ENCODE measurements at regions not wholly inside any gene's neighbourhood (a gene's known extent, or its start where the extent isn't known, plus 50 kb on each side); places are given as distances from the start of the nearest gene placed in this dataset.

GRCh38 chr2:82143343-82143742 lies 1838.8 kb upstream of the LRRTM1 start:
- H4K20me1 ChIP-seq (ENCODE audit: control insufficient read depth, insufficient read depth, low read depth, low read length), result no peaks in the 10 kb centered on the region
- no peaks in the 10 kb centered on the region for H3K36me3 ChIP-seq (ENCODE audit: control insufficient read depth, low read length)
- no peaks in the 10 kb centered on the region for H3K27me3 ChIP-seq (ENCODE audit: control insufficient read depth, low read length)
- no peaks in the 10 kb centered on the region; the same call in 1 of the 2 replicates for H3K9me3 ChIP-seq (ENCODE audit: control insufficient read depth, insufficient read depth, low read length)
- no peak overlapping the region for H3K27ac ChIP-seq (ENCODE audit: low read depth, low read length)
- H3K79me2 ChIP-seq (ENCODE audit: control insufficient read depth, low read length), result no peaks in the 10 kb centered on the region
- no peak overlapping the region for H3K4me2 ChIP-seq (ENCODE audit: low read length)
- TF ChIP-seq, protein P1, sequence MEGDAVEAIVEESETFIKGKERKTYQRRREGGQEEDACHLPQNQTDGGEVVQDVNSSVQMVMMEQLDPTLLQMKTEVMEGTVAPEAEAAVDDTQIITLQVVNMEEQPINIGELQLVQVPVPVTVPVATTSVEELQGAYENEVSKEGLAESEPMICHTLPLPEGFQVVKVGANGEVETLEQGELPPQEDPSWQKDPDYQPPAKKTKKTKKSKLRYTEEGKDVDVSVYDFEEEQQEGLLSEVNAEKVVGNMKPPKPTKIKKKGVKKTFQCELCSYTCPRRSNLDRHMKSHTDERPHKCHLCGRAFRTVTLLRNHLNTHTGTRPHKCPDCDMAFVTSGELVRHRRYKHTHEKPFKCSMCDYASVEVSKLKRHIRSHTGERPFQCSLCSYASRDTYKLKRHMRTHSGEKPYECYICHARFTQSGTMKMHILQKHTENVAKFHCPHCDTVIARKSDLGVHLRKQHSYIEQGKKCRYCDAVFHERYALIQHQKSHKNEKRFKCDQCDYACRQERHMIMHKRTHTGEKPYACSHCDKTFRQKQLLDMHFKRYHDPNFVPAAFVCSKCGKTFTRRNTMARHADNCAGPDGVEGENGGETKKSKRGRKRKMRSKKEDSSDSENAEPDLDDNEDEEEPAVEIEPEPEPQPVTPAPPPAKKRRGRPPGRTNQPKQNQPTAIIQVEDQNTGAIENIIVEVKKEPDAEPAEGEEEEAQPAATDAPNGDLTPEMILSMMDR (IDR thresholded peaks at IDR 0.05; ENCODE audit: low read depth, low read length, poor library complexity, severe bottlenecking), result no peak
- no peak for TF ChIP-seq EZH2phosphoT487 (IDR thresholded peaks at IDR 0.05; ENCODE audit: borderline replicate concordance, low read length)
- H3F3A ChIP-seq (ENCODE audit: control insufficient read depth, insufficient read depth), result no peaks in the 10 kb centered on the region
- no peak overlapping the region for H3K4me3 ChIP-seq (ENCODE audit: low read length)
- H3K9me2 ChIP-seq (replicated peaks; ENCODE audit: control insufficient read depth, low read length), result no peaks in the 10 kb centered on the region
- H3K4me1 ChIP-seq (ENCODE audit: control insufficient read depth, low read length), result no peaks in the 10 kb centered on the region

- Histone ChIP-seq H3K9me3 (ENCODE audit: control insufficient read depth, insufficient read depth, low read length) (no peaks in the 10 kb centered on the region), H4K20me1 (ENCODE audit: control insufficient read depth, insufficient read depth, low read depth, low read length) (no peaks in the 10 kb centered on the region), H3K9me2 (replicated peaks; ENCODE audit: control insufficient read depth, low read length) (no peaks in the 10 kb centered on the region), H3K4me3 (ENCODE audit: low read length) (no peak overlapping the region), H3K36me3 (ENCODE audit: control insufficient read depth, low read length) (no peaks in the 10 kb centered on the region), H3K27ac (ENCODE audit: low read depth, low read length) (no peak overlapping the region), H3K27me3 (ENCODE audit: control insufficient read depth, low read length) (no peaks in the 10 kb centered on the region), H3F3A (ENCODE audit: control insufficient read depth, insufficient read depth) (no peaks in the 10 kb centered on the region), H3K79me2 (ENCODE audit: control insufficient read depth, low read length) (no peaks in the 10 kb centered on the region), H3K4me2 (ENCODE audit: low read length) (no peak overlapping the region), H3K4me1 (ENCODE audit: control insufficient read depth, low read length) (no peaks in the 10 kb centered on the region)
- TF ChIP-seq, protein P1 (IDR thresholded peaks at IDR 0.05; ENCODE audit: low read depth, low read length, poor library complexity, severe bottlenecking), result no peak
- TF ChIP-seq EZH2phosphoT487 (IDR thresholded peaks at IDR 0.05; ENCODE audit: borderline replicate concordance, low read length), result no peak
These were observed 1835.5 kb upstream of the LRRTM1 start for GRCh38 chr2:82139979-82140611.

DNA sequence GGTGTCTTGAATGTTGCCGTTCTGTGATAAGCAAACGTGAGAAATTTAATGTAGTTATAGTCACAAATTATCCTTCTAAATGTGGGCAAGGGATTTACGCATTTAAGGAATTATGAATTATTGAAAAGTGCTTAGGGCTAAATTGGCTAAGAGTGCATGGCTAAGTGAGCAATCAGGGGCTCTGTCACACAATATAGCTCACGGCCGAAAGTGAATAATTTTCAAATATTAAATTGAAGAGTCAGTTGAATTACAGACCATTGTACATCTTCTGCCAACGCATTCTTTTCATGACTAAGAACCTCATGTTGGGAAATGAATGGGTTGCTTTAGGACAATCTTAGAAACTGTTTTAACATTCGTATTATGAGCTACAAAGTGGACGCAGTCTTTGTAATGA lies 1832.9 kb upstream of the LRRTM1 start:
- TF ChIP-seq, protein P1 (IDR thresholded peaks at IDR 0.05; ENCODE audit: low read depth, low read length, poor library complexity, severe bottlenecking), result no peak
- no peak for TF ChIP-seq EZH2phosphoT487 (IDR thresholded peaks at IDR 0.05; ENCODE audit: borderline replicate concordance, low read length)
- Histone ChIP-seq H4K20me1 (ENCODE audit: control insufficient read depth, insufficient read depth, low read depth, low read length) (no peaks in the 10 kb centered on the region), H3K4me3 (ENCODE audit: low read length) (no peak overlapping the region), H3K4me2 (ENCODE audit: low read length) (no peak overlapping the region), H3K9me2 (replicated peaks; ENCODE audit: control insufficient read depth, low read length) (no peaks in the 10 kb centered on the region), H3F3A (ENCODE audit: control insufficient read depth, insufficient read depth) (no peaks in the 10 kb centered on the region), H3K9me3 (ENCODE audit: control insufficient read depth, insufficient read depth, low read length) (no peaks in the 10 kb centered on the region), H3K36me3 (ENCODE audit: control insufficient read depth, low read length) (no peaks in the 10 kb centered on the region), H3K4me1 (ENCODE audit: control insufficient read depth, low read length) (no peaks in the 10 kb centered on the region), H3K79me2 (ENCODE audit: control insufficient read depth, low read length) (no peaks in the 10 kb centered on the region), H3K27me3 (ENCODE audit: control insufficient read depth, low read length) (no peaks in the 10 kb centered on the region), H3K27ac (ENCODE audit: low read depth, low read length) (no peak overlapping the region)

Measured in DOHH2 (cell line).